Activated CD8-positive, alpha-beta memory T cell treated with anti-CD3 and anti-CD28 coated beads for 48 hours (primary cell): ENCODE measurements at regions not wholly inside any gene's neighbourhood (a gene's known extent, or its start where the extent isn't known, plus 50 kb on each side); places are given as distances from the start of the nearest gene placed in this dataset.

Experiments used
- DNase-seq, 3 experiments: peaks; one replicate each; pipeline ENCODE4 v3.0.0-alpha.2; 2020; ENCODE audit warnings: low read depth in 2 of 3, low spot score in 2 of 3

DNA sequence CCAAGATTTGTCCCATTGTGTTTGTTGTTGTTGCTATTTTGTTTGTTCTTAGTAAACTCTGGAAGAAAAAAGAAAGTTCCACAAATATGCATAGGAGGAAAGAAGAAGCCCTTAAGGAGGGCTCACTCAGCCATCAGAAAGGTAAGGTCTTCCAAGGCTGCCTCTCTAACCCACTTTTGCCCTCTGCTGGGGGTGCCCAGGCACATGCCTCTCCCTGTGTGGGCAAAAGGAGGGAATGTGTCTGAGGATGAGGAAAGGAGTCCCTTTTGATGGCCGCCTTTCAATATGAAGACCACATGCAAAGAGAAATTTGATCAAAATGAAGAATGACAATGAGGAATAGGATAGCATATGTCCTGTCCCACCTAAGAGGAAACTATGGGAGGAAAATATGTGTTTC lies 248.2 kb upstream of the POU3F2 start:
- DNase-seq = no peak

DNA sequence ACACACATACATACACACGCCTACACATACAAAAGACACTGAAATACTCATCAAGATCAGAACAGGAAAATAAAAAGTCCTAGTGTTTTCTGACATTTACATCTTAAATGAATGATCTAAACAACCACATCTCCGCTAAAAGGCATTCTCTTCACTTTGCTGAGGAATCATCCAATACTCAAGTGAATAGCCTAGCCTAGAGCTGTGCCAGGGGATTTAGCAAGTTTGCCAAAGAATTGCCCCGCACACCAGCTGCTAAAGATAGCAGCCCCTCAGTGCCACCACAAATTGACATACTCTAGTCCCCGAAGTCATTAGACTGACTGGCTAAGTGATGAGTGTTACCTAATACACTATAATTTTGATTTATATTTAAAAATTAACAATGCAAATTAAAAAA lies 246.8 kb upstream of the POU3F2 start:
- no peak for DNase-seq

DNA sequence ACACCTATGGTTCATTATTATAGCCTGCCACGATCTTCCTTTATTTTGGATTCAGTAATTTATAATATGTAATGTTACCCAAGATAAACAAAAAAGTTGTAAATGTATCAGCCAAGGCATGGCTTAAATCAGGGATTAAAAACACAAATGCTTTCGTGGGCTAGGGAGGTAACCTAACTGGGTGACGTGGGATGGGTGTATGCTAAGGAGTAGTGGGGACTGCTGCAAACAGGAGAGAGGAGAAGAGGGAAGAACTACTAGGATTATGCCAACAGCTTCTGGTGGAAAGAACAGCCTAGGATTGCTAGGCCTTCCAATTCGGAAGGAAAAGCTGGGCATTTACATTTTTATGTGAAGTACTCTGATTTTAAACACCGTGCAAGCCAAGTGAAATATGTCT lies 244.8 kb upstream of the POU3F2 start:
- no peak for DNase-seq

DNA sequence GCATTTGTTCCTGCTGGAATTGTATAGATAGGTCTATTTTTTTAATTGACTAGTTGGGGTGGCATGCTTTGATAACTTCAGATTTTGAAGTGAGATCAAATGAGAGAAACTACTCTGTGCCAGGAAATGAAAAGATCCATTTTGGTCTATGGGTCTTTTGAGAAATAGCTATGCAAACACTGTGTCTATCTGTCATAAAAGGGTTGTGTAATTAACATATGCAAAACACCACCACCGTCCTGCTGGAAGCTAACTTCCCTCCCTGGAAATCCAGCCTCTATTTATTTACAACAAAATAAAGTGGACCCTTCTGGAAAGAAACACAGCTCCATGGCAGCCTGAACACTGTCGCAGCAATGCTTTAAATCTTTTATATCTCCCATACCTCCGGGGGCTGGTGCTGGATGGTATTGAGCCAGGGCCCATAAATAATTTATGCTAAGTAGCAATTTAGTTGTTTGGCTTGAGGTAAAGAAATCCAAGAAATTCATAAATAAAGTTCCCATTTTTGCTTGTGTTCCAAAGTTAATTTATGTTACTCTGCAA lies 244.2 kb upstream of the POU3F2 start:
- no peak for DNase-seq

DNA sequence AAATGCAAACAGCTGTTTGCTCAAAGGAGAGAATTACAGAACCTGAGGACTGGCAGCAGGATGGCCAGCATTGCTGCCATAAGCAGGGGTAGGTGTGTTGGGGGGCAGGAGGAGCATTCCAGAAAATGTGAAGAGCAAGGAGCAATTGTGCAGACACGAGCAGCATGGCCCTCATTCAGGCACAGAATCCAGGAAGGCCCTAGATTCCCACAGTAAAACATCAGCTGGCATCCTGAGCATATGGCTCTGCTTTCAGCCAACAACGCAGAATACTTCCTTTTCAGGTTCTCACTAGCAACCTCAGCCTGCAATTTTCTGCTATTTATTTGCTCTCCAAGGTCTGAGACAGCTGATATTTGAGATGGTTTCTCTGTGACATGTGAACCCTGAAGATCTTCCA lies 243.4 kb upstream of the POU3F2 start:
- DNase-seq = no peak

DNA sequence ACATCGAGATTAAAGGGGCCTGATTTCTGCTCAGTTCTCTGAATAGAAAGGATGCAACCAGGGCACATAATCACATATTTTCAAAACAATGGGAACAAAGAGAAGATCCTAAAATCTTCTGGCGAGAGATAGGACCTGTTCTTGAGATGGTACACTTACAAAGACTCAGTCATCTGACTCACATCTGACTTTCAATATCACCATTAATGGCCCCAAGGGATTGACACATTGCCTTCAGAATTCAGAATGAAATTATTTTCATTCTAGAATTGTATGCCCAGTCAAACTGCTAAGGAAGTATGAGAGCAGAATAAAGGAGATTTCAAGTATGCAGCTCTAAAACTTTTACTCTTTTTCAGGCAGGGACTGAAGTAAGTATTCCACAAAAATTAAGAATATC lies 240.7 kb upstream of the POU3F2 start:
- no peak for DNase-seq

DNA sequence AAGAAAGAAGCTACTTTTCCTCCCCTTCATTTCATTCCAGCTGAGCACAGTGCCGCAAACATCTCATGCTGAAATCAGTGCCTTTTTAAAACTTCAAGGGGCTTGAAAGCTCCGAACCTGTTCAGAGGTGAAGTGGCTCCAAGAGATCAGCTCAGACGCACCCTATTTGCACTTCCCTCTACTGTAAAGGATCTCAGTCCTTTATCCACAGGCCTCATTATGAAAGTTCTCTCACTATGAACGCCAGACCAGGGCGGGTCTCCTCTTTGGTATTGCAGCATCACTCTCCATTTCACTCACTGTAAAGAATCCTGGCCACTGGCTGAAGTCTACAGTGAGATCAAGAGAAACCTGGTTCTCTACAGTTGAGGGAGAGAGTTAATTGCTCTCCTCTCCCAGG lies 232.7 kb upstream of the POU3F2 start:
- no peak for DNase-seq

DNA sequence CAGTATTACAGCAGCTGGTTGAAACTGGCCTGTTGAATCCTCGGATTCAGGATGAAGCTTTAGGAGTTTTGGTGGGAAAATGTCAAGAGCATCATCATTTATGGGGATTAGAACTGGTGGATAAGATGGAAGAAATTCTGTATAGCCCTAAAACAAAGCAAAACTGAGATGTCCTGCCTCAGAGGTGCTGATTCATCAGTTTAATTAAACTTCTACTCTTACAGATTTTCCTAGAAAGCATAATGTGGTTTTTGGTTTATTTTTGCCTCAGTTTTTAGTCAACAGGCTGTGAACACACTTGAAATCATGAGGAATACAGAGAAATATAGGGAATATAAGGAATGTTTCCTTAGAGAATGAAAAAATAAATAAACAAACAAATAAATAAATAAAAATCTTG lies 228.7 kb upstream of the POU3F2 start:
- DNase-seq = no peak

DNA sequence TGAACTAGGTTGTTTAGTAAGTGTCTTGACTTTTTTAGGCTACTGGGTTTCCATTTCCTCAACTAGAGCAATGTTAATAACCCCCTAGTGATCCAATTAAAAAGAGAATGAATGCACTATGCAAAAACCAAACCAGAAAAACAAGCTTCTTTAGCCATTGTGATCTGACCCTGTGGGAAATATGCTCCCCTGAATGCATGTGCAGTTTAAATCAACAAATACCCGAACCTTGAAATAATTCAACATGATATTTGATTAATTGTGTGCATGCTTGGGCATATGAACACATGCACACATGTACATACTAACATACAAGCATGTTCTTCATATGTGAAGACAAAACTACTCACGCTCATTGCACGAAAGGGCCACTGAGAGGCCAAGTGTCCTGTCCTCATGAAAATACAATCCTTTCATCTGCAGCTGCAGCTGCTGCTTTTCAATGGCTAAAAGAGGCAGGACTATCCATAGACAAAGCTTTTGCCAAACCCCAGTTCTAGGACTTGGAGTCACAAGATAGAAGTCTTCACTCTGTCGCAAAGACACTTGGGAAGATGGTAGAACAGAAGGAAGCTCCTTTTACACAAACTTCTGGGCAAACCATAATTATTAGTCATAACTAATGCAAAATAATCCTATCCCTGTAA lies 207.1 kb upstream of the POU3F2 start:
- DNase-seq = no peak

DNA sequence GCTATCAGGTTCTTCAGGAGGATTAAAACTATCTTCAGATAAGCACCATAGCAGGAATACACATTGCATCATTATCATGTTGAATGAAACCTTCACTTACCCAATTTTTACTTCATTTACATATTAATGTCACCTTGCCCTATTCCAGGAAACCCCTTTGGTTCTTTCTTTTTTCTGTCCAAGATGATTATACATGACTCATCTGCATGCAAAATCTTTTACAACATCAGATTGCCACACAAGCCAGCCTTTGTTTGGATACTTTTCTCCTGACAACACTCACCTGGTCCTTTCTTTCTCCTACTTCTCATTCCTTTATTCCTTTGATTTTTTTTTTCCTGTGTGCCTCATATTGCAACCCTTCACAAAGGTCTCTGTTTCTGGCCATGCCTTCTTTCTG lies 200.5 kb upstream of the POU3F2 start:
- DNase-seq = no peak

DNA sequence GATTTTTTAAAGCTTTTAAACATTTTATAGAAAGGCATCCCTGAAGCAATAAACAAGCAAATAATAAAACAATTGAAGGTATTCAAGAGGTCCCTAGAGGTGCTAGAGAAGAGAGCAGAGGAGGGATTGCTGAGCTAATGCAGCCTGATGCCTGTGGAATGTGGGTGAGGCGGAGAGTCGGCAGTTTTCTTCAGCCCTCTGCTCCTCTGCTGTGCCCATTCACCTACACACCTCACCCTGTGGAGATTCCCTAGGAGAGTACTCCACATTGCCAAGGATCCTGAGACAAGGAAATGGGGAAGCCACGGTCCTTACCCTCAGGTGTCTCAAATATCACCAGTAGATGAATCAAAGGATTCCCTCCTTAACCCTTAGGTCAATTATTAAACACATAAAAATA lies 199.8 kb upstream of the POU3F2 start:
- DNase-seq = no peak

DNA sequence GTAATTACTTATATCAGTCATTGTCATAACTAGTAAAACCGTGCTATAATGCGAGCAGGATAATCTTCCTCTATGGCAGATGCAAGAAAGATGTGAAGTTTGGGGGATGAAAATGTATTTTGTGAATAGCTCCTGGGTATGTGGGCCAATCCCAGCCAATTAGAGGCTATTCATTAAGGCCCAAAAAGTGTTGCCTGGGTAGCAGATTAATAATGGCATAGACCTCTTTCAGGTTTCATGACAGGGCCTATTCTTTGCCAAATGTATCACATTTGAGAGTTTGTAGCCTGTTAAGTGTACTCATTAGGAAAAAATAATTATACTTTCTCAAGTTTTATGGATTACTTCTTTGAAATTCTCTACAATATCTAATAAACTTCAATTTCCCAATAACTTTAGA lies 199.2 kb upstream of the POU3F2 start:
- no peak for DNase-seq

DNA sequence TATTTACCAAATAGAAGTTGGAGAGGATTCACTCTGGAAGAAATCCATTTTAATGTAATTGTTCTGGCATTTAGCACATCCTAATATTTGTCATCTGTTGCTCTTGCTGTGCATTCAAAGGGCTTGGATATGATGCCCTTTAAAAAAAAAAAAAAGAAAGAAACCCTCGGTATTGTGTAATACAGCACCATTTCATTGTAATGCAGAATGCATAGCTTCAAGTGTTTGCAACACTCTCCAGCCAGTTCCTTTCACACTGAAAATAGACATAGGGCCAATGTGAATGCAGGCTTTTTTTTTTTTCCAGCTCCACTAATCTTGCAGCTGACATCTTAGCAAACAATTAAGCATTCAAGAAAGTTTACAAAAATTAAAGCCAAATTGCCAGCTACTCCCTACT lies 197.4 kb upstream of the POU3F2 start:
- DNase-seq = no peak

DNA sequence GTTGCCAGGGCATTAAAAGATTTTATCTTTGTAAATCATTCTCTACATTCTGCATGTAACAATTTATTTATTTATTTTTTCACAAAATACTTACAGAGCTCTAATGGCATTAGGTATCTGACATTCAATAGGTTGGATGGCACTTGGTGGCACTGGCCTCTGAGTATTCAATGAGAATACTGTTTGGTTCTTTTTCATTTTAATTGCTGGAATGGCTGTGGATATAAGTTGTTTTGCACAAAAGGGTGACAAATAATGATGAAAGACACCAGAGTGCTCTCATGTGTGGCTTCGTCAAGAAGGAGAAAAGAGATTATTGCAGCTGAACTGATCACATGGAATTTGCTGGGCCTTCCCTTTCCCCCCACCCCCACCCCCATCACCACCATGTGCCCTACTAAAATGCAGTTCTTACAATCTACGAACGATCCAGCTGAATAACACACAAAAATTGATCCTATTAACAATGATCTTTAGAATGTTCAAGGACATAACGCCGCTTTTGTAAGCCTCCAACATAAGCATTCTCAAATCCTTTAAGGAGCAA lies 195.2 kb upstream of the POU3F2 start:
- DNase-seq = no peak

DNA sequence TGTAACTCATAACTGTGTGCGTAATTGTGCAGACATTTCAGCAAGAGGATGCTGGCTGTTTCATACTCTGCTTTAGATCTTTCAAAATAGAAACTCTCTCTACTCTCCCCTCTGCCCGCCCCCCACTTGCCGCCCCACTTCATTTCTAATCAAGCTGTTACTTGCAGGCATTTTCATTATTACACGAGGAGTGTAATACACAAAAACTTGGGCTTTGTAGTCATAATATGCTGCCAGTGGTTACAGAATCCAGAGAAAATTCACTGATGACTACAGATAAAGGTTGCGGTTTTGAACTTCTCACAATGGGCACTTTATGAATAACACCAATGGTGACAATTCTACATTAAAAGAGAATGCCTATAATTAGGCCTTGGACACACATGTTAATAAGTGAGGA lies 194.0 kb upstream of the POU3F2 start:
- DNase-seq = no peak

DNA sequence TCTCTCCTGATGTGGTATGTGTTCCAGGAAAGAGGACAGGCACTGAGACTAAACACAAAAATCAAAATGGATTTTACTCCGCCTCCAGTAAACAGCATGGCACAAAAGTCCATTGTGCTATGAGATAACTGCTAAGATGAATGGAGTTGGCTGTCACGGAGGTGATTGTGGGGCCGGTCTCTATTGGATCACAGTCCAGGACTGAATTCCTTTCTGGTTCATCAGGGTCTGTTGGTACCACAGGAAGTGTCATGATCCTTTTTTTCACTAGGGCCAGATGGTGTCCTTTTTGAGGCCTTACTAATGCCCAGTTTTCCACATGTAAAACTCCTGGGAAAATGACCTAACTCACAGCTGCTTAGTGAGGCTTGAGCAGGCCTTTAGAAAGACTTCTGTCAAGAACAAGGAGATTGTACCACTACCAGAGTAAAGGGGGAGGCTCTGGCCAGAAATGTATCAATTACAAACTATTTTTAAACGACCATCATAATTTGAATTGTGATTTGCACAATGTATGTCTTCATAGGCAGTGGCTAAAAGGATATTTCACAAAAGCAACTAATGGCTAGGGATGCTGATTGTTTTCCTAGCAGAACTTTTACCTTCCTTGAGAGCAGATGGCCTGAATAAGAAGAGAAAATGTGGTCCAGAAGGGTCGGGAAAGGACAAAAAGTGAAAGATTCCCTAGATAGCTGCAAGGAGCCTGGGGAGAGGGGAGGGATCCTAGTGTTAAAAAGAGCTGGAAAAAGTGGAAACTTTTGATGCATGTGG lies 192.2 kb upstream of the POU3F2 start:
- DNase-seq = no peak

DNA sequence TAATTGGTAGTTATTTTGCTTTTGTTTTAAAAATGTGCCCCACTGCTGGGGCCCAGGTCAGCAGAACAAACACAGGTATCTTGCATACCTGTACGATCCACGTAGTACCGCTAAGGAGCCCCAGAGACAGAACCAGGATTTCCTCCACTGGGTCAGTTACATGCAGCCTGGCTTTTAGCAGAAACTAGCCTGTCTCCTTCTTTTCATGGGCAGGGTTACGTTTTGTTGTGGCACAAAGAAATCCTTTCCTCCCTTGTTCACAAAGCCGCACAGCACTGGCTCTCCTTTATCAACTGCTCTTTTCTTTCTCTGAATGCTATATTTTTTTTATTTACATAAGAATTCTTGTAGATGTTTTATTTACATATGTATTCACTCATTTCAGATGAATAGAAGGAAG lies 190.3 kb upstream of the POU3F2 start:
- DNase-seq = no peak

DNA sequence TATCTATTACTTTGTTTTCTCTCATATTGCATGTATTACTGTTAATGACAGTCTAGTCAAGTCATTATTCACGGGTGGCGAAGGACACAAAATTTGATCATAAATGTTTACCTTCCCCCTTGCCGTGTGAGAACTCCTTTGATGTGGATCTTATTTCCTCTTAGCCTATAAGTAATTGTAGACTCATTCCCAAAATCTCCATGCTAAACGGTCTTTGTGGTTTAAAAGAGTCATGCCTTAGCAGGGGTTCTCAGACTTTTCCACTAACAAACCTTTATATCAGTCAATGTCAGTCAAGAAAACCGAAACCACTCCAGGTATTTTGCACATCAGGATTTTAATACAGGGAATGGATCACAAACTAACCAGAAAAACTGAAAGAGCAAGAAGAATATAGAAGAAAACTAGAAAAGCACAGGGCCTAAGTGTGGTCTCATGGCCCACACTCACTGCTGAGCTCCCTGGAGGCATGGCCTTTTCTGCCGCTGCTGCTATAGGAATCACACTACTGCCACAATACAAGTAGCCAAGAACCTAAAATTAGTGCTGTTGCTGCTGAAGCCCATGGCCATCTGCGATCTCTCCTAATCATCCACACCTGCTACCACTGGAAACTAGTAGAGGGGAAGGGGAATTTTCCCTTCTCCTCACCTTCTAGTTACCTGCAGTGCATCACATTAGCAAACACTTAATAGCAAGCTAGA lies 186.0 kb upstream of the POU3F2 start:
- no peak for DNase-seq

DNA sequence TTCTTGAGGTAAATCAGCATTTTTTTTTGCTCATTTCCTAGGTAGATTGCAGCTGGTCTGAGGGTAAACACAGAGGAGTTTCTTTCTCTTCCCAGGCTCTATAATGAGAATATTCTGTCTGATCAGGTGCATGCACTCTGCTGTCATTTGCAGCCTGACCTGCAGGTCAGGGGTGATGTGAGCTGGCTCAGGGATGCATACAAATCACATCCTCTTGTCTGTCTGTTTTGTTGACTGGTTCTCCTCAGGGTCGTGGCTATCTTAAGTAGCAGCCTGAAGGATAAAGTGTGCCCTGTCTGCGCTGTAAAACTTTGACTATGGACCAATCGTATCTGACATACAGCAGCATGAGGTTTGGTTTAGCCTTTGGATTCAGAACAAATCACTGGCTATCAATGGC lies 183.4 kb upstream of the POU3F2 start:
- DNase-seq = no peak

DNA sequence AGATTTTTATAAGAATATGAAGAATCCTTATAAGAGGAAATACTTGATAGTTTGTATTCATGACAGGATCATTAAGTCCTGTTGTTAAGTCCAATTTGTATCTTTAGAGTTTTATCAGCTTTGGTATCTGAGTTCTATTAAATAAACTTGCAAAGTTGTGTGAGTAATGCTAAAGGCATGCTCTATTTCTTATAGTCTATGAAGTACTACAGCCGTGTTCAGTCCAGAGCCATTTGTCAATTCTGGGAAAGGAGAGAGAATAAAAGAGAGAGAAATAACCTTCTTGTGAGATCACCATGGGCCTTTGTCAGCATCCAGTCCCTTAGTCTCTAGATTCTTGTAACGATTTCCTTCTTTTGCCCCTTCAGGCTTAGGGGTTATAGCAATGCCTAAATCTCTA lies 181.2 kb upstream of the POU3F2 start:
- no peak for DNase-seq

DNA sequence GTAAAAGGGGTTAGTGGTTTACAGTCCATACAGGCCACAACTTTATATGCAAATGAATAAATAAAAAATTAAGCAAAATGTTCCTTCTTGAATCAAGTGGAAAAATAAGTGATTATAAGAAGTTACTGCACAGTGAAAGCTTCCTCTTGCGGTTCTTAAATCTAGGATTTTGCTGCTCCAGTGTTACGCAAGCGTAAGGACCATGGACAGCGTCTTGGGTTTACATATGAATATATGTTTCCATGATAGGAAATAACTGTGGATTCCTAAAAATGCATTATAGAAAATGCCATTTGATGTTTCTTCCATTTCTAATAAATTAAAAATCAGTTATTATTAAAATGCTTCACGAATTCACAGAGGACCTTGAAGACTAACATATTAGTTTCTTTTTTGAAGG lies 176.6 kb upstream of the POU3F2 start:
- DNase-seq = no peak

DNA sequence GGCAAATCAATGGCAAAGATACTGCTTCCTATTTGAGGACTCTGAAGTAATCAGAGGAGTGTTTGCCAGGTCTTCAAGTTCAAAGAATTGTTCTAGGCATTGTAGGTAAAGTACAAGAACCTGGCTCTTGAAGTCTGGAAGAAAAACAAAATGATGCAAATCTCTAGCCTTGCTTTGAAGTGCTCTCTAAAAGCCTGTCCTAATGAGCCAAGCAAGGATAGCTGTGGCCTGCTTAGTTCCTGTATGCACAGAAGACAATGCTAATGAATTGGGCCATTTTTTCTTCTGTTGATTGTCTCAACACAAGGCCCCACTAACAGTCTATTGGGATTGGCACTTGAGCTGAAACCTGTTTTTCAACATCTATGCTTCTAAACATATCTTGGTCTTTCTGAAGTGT lies 165.0 kb upstream of the POU3F2 start:
- DNase-seq = no peak
